Skin epidermis (tissue), 12 donors: ENCODE measurements at regions not wholly inside any gene's neighbourhood (a gene's known extent, or its start where the extent isn't known, plus 50 kb on each side); places are given as distances from the start of the nearest gene placed in this dataset.

Experiments used
- H3K27ac ChIP-seq, 21 experiments: fragments of 200-600 bp; sonication (generic) in 11 of 21; one replicate each; pipeline ENCODE4 v1.5.0; 2020; ENCODE audit warnings: mild to moderate bottlenecking in 3 of 21, inconsistent platforms in 2 of 21, moderate library complexity in 2 of 21
- H3K4me3 ChIP-seq, 7 experiments: fragments of 200-600 bp; sonication (generic) in 2 of 7; one replicate each; pipeline ENCODE4 v1.5.0; 2020; ENCODE audit warnings: inconsistent platforms in 2 of 7, mild to moderate bottlenecking in 2 of 7, moderate library complexity in 1 of 7

GRCh38 chr5:148708854-148709253 lies 54.5 kb upstream of the HTR4 start:
- H3K4me3 ChIP-seq: no peak overlapping the region
- H3K27ac ChIP-seq: no peak overlapping the region

- H3K27ac ChIP-seq: no peak overlapping the region
Observed at GRCh38 chr5:148711961-148712360, 57.6 kb upstream of the HTR4 start.

GRCh38 chr5:148713735-148714508 lies 59.6 kb upstream of the HTR4 start:
- Histone ChIP-seq H3K27ac (no peak overlapping the region), H3K4me3 (no peak overlapping the region)

More at GRCh38 chr5:148711961-148712360, 57.6 kb upstream of the HTR4 start:
- no peak overlapping the region for H3K4me3 ChIP-seq

- no peak overlapping the region for H3K27ac ChIP-seq
- H3K4me3 ChIP-seq: no peak overlapping the region
Observed at GRCh38 chr5:148716716-148717115, 62.4 kb upstream of the HTR4 start.

GRCh38 chr5:148717668-148718067 lies 63.3 kb upstream of the HTR4 start:
- Histone ChIP-seq H3K4me3 (no peak overlapping the region), H3K27ac (no peak overlapping the region)

- Histone ChIP-seq H3K4me3 (no peak overlapping the region), H3K27ac (no peak overlapping the region)
Observed at GRCh38 chr5:148719605-148720004, 65.3 kb upstream of the HTR4 start.

- H3K27ac ChIP-seq: no peak overlapping the region
- no peak overlapping the region for H3K4me3 ChIP-seq
Observed at GRCh38 chr5:148720257-148720656, 65.9 kb upstream of the HTR4 start.

GRCh38 chr5:148723143-148723542 lies 68.8 kb upstream of the HTR4 start:
- no peak overlapping the region for H3K27ac ChIP-seq
- H3K4me3 ChIP-seq: no peak overlapping the region

GRCh38 chr5:148725675-148726074 lies 71.3 kb upstream of the HTR4 start:
- Histone ChIP-seq H3K27ac (no peak overlapping the region), H3K4me3 (no peak overlapping the region)

- Histone ChIP-seq H3K27ac (no peak overlapping the region), H3K4me3 (no peak overlapping the region)
Observed at GRCh38 chr5:148729182-148729581, 74.9 kb upstream of the HTR4 start.

GRCh38 chr5:148730270-148730669 lies 75.9 kb upstream of the HTR4 start:
- Histone ChIP-seq H3K4me3 (no peak overlapping the region), H3K27ac (no peak overlapping the region)

GRCh38 chr5:148730942-148731898 lies 76.9 kb upstream of the HTR4 start:
- Histone ChIP-seq H3K27ac (no peak overlapping the region), H3K4me3 (no peak overlapping the region)

- Histone ChIP-seq H3K4me3 (no peak overlapping the region), H3K27ac (no peak overlapping the region)
Observed at GRCh38 chr5:148732692-148733091, 78.4 kb upstream of the HTR4 start.

GRCh38 chr5:148733601-148734438 lies 79.5 kb upstream of the HTR4 start:
- no peak overlapping the region for H3K4me3 ChIP-seq
- H3K27ac ChIP-seq: no peak overlapping the region

GRCh38 chr5:148734518-148734917 lies 80.2 kb upstream of the HTR4 start:
- Histone ChIP-seq H3K27ac (no peak overlapping the region), H3K4me3 (no peak overlapping the region)

- no peak overlapping the region for H3K27ac ChIP-seq
- H3K4me3 ChIP-seq: no peak overlapping the region
Observed at GRCh38 chr5:148735301-148735835, 81.0 kb upstream of the HTR4 start.

GRCh38 chr5:148739023-148739422 lies 84.7 kb upstream of the HTR4 start:
- no peak overlapping the region for H3K4me3 ChIP-seq
- H3K27ac ChIP-seq: no peak overlapping the region

GRCh38 chr5:148739524-148739923 lies 85.2 kb upstream of the HTR4 start:
- no peak overlapping the region for H3K4me3 ChIP-seq
- H3K27ac ChIP-seq: no peak overlapping the region

- no peak overlapping the region for H3K4me3 ChIP-seq
- H3K27ac ChIP-seq: no peak overlapping the region
Observed at GRCh38 chr5:148740079-148740858, 85.9 kb upstream of the HTR4 start.
